CD4-positive, alpha-beta T cell (primary cell): ENCODE measurements at regions not wholly inside any gene's neighbourhood (a gene's known extent, or its start where the extent isn't known, plus 50 kb on each side); places are given as distances from the start of the nearest gene placed in this dataset.

ENCODE experiments used
- ATAC-seq: fragments of 200-7000 bp; cut with Tn5 transposase; one replicate; pipeline ENCODE4 v1.10.0; 2022; ENCODE audit warnings: mild to moderate bottlenecking; ENCODE audit not compliant: poor library complexity
- CTCF ChIA-PET: fragments of 350-600 bp; sonication (Branson Sonifier 250); formaldehyde crosslinking; loops from one replicate; lab custom pipeline; 2021; ENCODE audit warnings: antibody characterized with exemption, inconsistent platforms; lab: Charles Lee
- POLR2A ChIA-PET: fragments of 350-600 bp; sonication (Branson Sonifier 250); formaldehyde crosslinking; loops from one replicate; lab custom pipeline; 2021; ENCODE audit warnings: antibody characterized with exemption, inconsistent platforms; lab: Charles Lee
- DNase-seq, 14 experiments: peaks; one replicate each; pipeline ENCODE4 v3.0.0-alpha.2; 2013 to 2020; ENCODE audit warnings: mixed read lengths in 2 of 14
- H3K27ac ChIP-seq, 2 donors: one replicate each; pipeline versions ENCODE4 v1.5.1 to v1.7.0; 2013; ENCODE audit warnings: low read length in 2 of 2, low read depth in 1 of 2, mild to moderate bottlenecking in 1 of 2
- H3K27me3 ChIP-seq, 2 experiments: 1 replicate in 1 of 2; 2 replicates in 1 of 2; pipeline versions ENCODE4 v1.6.1 to v1.7.0; 2013; ENCODE audit warnings: low read length in 2 of 2, control low read depth in 1 of 2, mild to moderate bottlenecking in 1 of 2, moderate library complexity in 1 of 2; ENCODE audit not compliant: insufficient read depth in 2 of 2, control insufficient read depth in 1 of 2
- H3K36me3 ChIP-seq: one replicate; pipeline ENCODE4 v1.6.1; 2013; ENCODE audit warnings: low read length, control low read depth; ENCODE audit not compliant: insufficient read depth
- H3K4me1 ChIP-seq: one replicate; pipeline ENCODE4 v1.6.1; 2013; ENCODE audit warnings: low read length, control low read depth; ENCODE audit not compliant: insufficient read depth
- H3K4me3 ChIP-seq: one replicate; pipeline ENCODE4 v1.5.1; 2013; ENCODE audit warnings: mild to moderate bottlenecking, low read length, moderate library complexity
- H3K9me3 ChIP-seq, 2 experiments: 1 replicate in 1 of 2; 2 replicates in 1 of 2; pipeline versions ENCODE4 v1.6.1 to v1.7.0; 2013; ENCODE audit warnings: low read length in 2 of 2, mild to moderate bottlenecking in 2 of 2, control low read depth in 1 of 2, moderate library complexity in 1 of 2; ENCODE audit not compliant: control insufficient read depth in 1 of 2, insufficient read depth in 1 of 2
- H3K27ac Mint-ChIP-seq: one replicate; pipeline ENCODE4 v1.8.0; 2020; ENCODE audit warnings: mixed read lengths
- H3K27me3 Mint-ChIP-seq: one replicate; pipeline ENCODE4 v1.8.0; 2021; ENCODE audit warnings: mixed read lengths
- H3K36me3 Mint-ChIP-seq: one replicate; pipeline ENCODE4 v1.8.0; 2021; ENCODE audit warnings: low read depth, mixed read lengths
- H3K4me1 Mint-ChIP-seq: one replicate; pipeline ENCODE4 v1.8.0; 2021; ENCODE audit warnings: low read depth, mixed read lengths
- H3K4me3 Mint-ChIP-seq: one replicate; pipeline ENCODE4 v1.8.0; 2020; ENCODE audit warnings: mild to moderate bottlenecking, mixed read lengths
- H3K9me3 Mint-ChIP-seq: one replicate; pipeline ENCODE4 v1.8.0; 2020; ENCODE audit warnings: mixed read lengths
- intact Hi-C, 2 experiments: fragments of 100-400 bp; cut with DNase I in 1 of 2; cut with micrococcal nuclease in 1 of 2; formaldehyde crosslinking; loops; one replicate each; pipeline versions ENCODE4 v1.15.1 to v1.9.0; 2023 to 2025; cut with DNase I, micrococcal nuclease
- TF ChIP-seq, protein P1 (sequence below): fragments of 200-600 bp; IDR thresholded peaks from one replicate; pipeline ENCODE4 v1.8.0; 2022; ENCODE audit warnings: antibody characterized with exemption, mild to moderate bottlenecking

GRCh38 chr3:82020282-82020681 lies 258.8 kb upstream of the GBE1 start:
- H3K4me3 Mint-ChIP-seq, result no peak overlapping the region
- no peak overlapping the region for H3K4me3 ChIP-seq
- H3K9me3 Mint-ChIP-seq, result peaks cover 3% of the 10 kb centered on the region
- no peaks in the 10 kb centered on the region for H3K4me1 Mint-ChIP-seq
- H3K4me1 ChIP-seq, result no peaks in the 10 kb centered on the region
- ChIA-PET POLR2A (no interaction called here), CTCF (no interaction called here)
- intact Hi-C loops, result no loop called here
- H3K9me3 ChIP-seq, result no peaks in the 10 kb centered on the region
- no peaks in the 10 kb centered on the region for H3K36me3 Mint-ChIP-seq
- H3K36me3 ChIP-seq, result no peaks in the 10 kb centered on the region
- H3K27ac ChIP-seq, result no peak overlapping the region
- H3K27ac Mint-ChIP-seq, result no peak overlapping the region
- no peaks in the 10 kb centered on the region for H3K27me3 ChIP-seq
- no peak for DNase-seq
- H3K27me3 Mint-ChIP-seq, result no peaks in the 10 kb centered on the region
- ATAC-seq, result no peak
- TF ChIP-seq, protein P1, sequence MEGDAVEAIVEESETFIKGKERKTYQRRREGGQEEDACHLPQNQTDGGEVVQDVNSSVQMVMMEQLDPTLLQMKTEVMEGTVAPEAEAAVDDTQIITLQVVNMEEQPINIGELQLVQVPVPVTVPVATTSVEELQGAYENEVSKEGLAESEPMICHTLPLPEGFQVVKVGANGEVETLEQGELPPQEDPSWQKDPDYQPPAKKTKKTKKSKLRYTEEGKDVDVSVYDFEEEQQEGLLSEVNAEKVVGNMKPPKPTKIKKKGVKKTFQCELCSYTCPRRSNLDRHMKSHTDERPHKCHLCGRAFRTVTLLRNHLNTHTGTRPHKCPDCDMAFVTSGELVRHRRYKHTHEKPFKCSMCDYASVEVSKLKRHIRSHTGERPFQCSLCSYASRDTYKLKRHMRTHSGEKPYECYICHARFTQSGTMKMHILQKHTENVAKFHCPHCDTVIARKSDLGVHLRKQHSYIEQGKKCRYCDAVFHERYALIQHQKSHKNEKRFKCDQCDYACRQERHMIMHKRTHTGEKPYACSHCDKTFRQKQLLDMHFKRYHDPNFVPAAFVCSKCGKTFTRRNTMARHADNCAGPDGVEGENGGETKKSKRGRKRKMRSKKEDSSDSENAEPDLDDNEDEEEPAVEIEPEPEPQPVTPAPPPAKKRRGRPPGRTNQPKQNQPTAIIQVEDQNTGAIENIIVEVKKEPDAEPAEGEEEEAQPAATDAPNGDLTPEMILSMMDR, result no peak

- no peak overlapping the region for H3K27ac ChIP-seq
- peaks cover 0 to 5% of the 10 kb centered on the region in 2 experiments for H3K9me3 ChIP-seq
- Mint-ChIP-seq H3K36me3 (no peaks in the 10 kb centered on the region), H3K4me1 (no peaks in the 10 kb centered on the region), H3K9me3 (peaks cover 6% of the 10 kb centered on the region), H3K27me3 (no peaks in the 10 kb centered on the region), H3K27ac (no peak overlapping the region), H3K4me3 (no peak overlapping the region)
- H3K27me3 ChIP-seq, result no peaks in the 10 kb centered on the region
- intact Hi-C loops, result no loop called here
- TF ChIP-seq, protein P1, result no peak
- ATAC-seq (no peak), DNase-seq (no peak)
- ChIA-PET CTCF (no interaction called here), POLR2A (no interaction called here)
- no peak overlapping the region for H3K4me3 ChIP-seq
- no peaks in the 10 kb centered on the region for H3K4me1 ChIP-seq
- H3K36me3 ChIP-seq, result no peaks in the 10 kb centered on the region
Observed at GRCh38 chr3:82015241-82015640, 253.8 kb upstream of the GBE1 start.

GRCh38 chr3:82012775-82013174 lies 251.3 kb upstream of the GBE1 start:
- CTCF ChIA-PET, result no interaction called here
- H3K9me3 ChIP-seq, result peaks cover 0 to 8% of the 10 kb centered on the region in 2 experiments
- no peaks in the 10 kb centered on the region for H3K27me3 ChIP-seq
- no peaks in the 10 kb centered on the region for H3K36me3 ChIP-seq
- Mint-ChIP-seq H3K4me1 (no peaks in the 10 kb centered on the region), H3K27ac (no peak overlapping the region), H3K9me3 (peaks cover 8% of the 10 kb centered on the region), H3K27me3 (no peaks in the 10 kb centered on the region), H3K4me3 (no peak overlapping the region), H3K36me3 (no peaks in the 10 kb centered on the region)
- POLR2A ChIA-PET, result no interaction called here
- H3K4me3 ChIP-seq, result no peak overlapping the region
- no peak for ATAC-seq
- no peak overlapping the region for H3K27ac ChIP-seq
- TF ChIP-seq, protein P1, result no peak
- intact Hi-C loops, result no loop called here
- no peak for DNase-seq
- H3K4me1 ChIP-seq, result no peaks in the 10 kb centered on the region
